ENCODE measurements at regions not wholly inside any gene's neighbourhood (a gene's known extent, or its start where the extent isn't known, plus 50 kb on each side); places are given as distances from the start of the nearest gene placed in this dataset.

GRCh38 chr4:24686866-24687692 is 102.7 kb upstream of the DHX15 start:
- Histone ChIP-seq H3K27me3 (ENCODE audit: control insufficient read depth, insufficient read depth, low read length) (no peaks in the 10 kb centered on the region), H3K9me3 (ENCODE audit: control insufficient read depth, insufficient read depth, low read length) (no peaks in the 10 kb centered on the region), H3K4me1 (ENCODE audit: control insufficient read depth, insufficient read depth, low read length) (peaks cover 13% of the 10 kb centered on the region), H3K27ac (ENCODE audit: low read length) (no peak overlapping the region), H3K36me3 (ENCODE audit: control insufficient read depth, insufficient read depth, low read length) (no peaks in the 10 kb centered on the region), H3K4me3 (ENCODE audit: low read length) (no peak overlapping the region)
- DNase-seq (ENCODE audit: low read depth, low spot score): peak; percentile 43
- no CpG with 5 or more reads among the region's 13 CpGs for WGBS (ENCODE audit: insufficient coverage, insufficient read length)

GRCh38 chr4:24688453-24688852 is 104.1 kb upstream of the DHX15 start:
- whole genome bisulfite sequencing (ENCODE audit: insufficient coverage, insufficient read length): no CpG with 5 or more reads among the region's 3 CpGs
- Histone ChIP-seq H3K4me1 (ENCODE audit: control insufficient read depth, insufficient read depth, low read length) (peaks cover 13% of the 10 kb centered on the region), H3K27me3 (ENCODE audit: control insufficient read depth, insufficient read depth, low read length) (no peaks in the 10 kb centered on the region), H3K9me3 (ENCODE audit: control insufficient read depth, insufficient read depth, low read length) (no peaks in the 10 kb centered on the region), H3K4me3 (ENCODE audit: low read length) (no peak overlapping the region), H3K36me3 (ENCODE audit: control insufficient read depth, insufficient read depth, low read length) (no peaks in the 10 kb centered on the region), H3K27ac (ENCODE audit: low read length) (no peak overlapping the region)
- DNase-seq (ENCODE audit: low read depth, low spot score): no peak

GRCh38 chr4:24689212-24689611 is 104.9 kb upstream of the DHX15 start:
- H3K27me3 ChIP-seq (ENCODE audit: control insufficient read depth, insufficient read depth, low read length): no peaks in the 10 kb centered on the region
- H3K4me1 ChIP-seq (ENCODE audit: control insufficient read depth, insufficient read depth, low read length): peaks cover 13% of the 10 kb centered on the region
- no peak for DNase-seq (ENCODE audit: low read depth, low spot score)
- H3K36me3 ChIP-seq (ENCODE audit: control insufficient read depth, insufficient read depth, low read length): no peaks in the 10 kb centered on the region
- H3K9me3 ChIP-seq (ENCODE audit: control insufficient read depth, insufficient read depth, low read length): no peaks in the 10 kb centered on the region
- H3K4me3 ChIP-seq (ENCODE audit: low read length): no peak overlapping the region
- H3K27ac ChIP-seq (ENCODE audit: low read length): no peak overlapping the region
- no CpG with 5 or more reads among the region's 1 CpG for WGBS (ENCODE audit: insufficient coverage, insufficient read length)

GRCh38 chr4:24690436-24690835 is 104.9 kb upstream of the SOD3 start:
- no CpG with 5 or more reads among the region's 2 CpGs for WGBS (ENCODE audit: insufficient coverage, insufficient read length)

GRCh38 chr4:24693636-24694035 is 101.7 kb upstream of the SOD3 start:
- Histone ChIP-seq H3K27ac (ENCODE audit: low read length) (no peak overlapping the region), H3K27me3 (ENCODE audit: control insufficient read depth, insufficient read depth, low read length) (no peaks in the 10 kb centered on the region), H3K9me3 (ENCODE audit: control insufficient read depth, insufficient read depth, low read length) (no peaks in the 10 kb centered on the region), H3K4me1 (ENCODE audit: control insufficient read depth, insufficient read depth, low read length) (peaks cover 3% of the 10 kb centered on the region; the same call in 1 of the 2 replicates), H3K4me3 (ENCODE audit: low read length) (no peak overlapping the region), H3K36me3 (ENCODE audit: control insufficient read depth, insufficient read depth, low read length) (no peaks in the 10 kb centered on the region)
- no peak for DNase-seq (ENCODE audit: low read depth, low spot score)

More at GRCh38 chr4:24690436-24690835, 104.9 kb upstream of the SOD3 start:
- DNase-seq (ENCODE audit: low read depth, low spot score): no peak
- Histone ChIP-seq H3K27me3 (ENCODE audit: control insufficient read depth, insufficient read depth, low read length) (no peaks in the 10 kb centered on the region), H3K4me1 (ENCODE audit: control insufficient read depth, insufficient read depth, low read length) (peaks cover 13% of the 10 kb centered on the region), H3K36me3 (ENCODE audit: control insufficient read depth, insufficient read depth, low read length) (no peaks in the 10 kb centered on the region), H3K9me3 (ENCODE audit: control insufficient read depth, insufficient read depth, low read length) (no peaks in the 10 kb centered on the region), H3K4me3 (ENCODE audit: low read length) (no peak overlapping the region), H3K27ac (ENCODE audit: low read length) (no peak overlapping the region)

GRCh38 chr4:24700118-24700517 is 95.3 kb upstream of the SOD3 start:
- no peak overlapping the region for H3K4me3 ChIP-seq (ENCODE audit: low read length)
- no CpG with 5 or more reads among the region's 1 CpG for WGBS (ENCODE audit: insufficient coverage, insufficient read length)

GRCh38 chr4:24701683-24702082 is 93.7 kb upstream of the SOD3 start:
- no CpG with 5 or more reads among the region's 5 CpGs for WGBS (ENCODE audit: insufficient coverage, insufficient read length)

More at GRCh38 chr4:24700118-24700517, 95.3 kb upstream of the SOD3 start:
- Histone ChIP-seq H3K9me3 (ENCODE audit: control insufficient read depth, insufficient read depth, low read length) (no peaks in the 10 kb centered on the region), H3K27ac (ENCODE audit: low read length) (no peak overlapping the region), H3K4me1 (ENCODE audit: control insufficient read depth, insufficient read depth, low read length) (no peaks in the 10 kb centered on the region), H3K36me3 (ENCODE audit: control insufficient read depth, insufficient read depth, low read length) (no peaks in the 10 kb centered on the region), H3K27me3 (ENCODE audit: control insufficient read depth, insufficient read depth, low read length) (no peaks in the 10 kb centered on the region)
- no peak for DNase-seq (ENCODE audit: low read depth, low spot score)

GRCh38 chr4:24702281-24702680 is 93.1 kb upstream of the SOD3 start:
- Histone ChIP-seq H3K4me3 (ENCODE audit: low read length) (no peak overlapping the region), H3K9me3 (ENCODE audit: control insufficient read depth, insufficient read depth, low read length) (no peaks in the 10 kb centered on the region), H3K4me1 (ENCODE audit: control insufficient read depth, insufficient read depth, low read length) (no peaks in the 10 kb centered on the region), H3K27ac (ENCODE audit: low read length) (no peak overlapping the region), H3K36me3 (ENCODE audit: control insufficient read depth, insufficient read depth, low read length) (no peaks in the 10 kb centered on the region), H3K27me3 (ENCODE audit: control insufficient read depth, insufficient read depth, low read length) (no peaks in the 10 kb centered on the region)
- DNase-seq (ENCODE audit: low read depth, low spot score): no peak
- whole genome bisulfite sequencing (ENCODE audit: insufficient coverage, insufficient read length): no CpG with 5 or more reads among the region's 1 CpG

More at GRCh38 chr4:24701683-24702082, 93.7 kb upstream of the SOD3 start:
- Histone ChIP-seq H3K4me3 (ENCODE audit: low read length) (no peak overlapping the region), H3K9me3 (ENCODE audit: control insufficient read depth, insufficient read depth, low read length) (no peaks in the 10 kb centered on the region), H3K36me3 (ENCODE audit: control insufficient read depth, insufficient read depth, low read length) (no peaks in the 10 kb centered on the region), H3K27ac (ENCODE audit: low read length) (no peak overlapping the region), H3K4me1 (ENCODE audit: control insufficient read depth, insufficient read depth, low read length) (no peaks in the 10 kb centered on the region), H3K27me3 (ENCODE audit: control insufficient read depth, insufficient read depth, low read length) (no peaks in the 10 kb centered on the region)
- no peak for DNase-seq (ENCODE audit: low read depth, low spot score)

GRCh38 chr4:24703298-24703697 is 92.1 kb upstream of the SOD3 start:
- H3K27me3 ChIP-seq (ENCODE audit: control insufficient read depth, insufficient read depth, low read length): no peaks in the 10 kb centered on the region
- H3K27ac ChIP-seq (ENCODE audit: low read length): no peak overlapping the region
- no peak overlapping the region for H3K4me3 ChIP-seq (ENCODE audit: low read length)
- no peaks in the 10 kb centered on the region for H3K9me3 ChIP-seq (ENCODE audit: control insufficient read depth, insufficient read depth, low read length)
- H3K36me3 ChIP-seq (ENCODE audit: control insufficient read depth, insufficient read depth, low read length): no peaks in the 10 kb centered on the region
- DNase-seq (ENCODE audit: low read depth, low spot score): no peak
- no peaks in the 10 kb centered on the region for H3K4me1 ChIP-seq (ENCODE audit: control insufficient read depth, insufficient read depth, low read length)
- WGBS (ENCODE audit: insufficient coverage, insufficient read length): no CpG with 5 or more reads among the region's 2 CpGs

GRCh38 chr4:24704149-24704548 is 91.2 kb upstream of the SOD3 start:
- Histone ChIP-seq H3K27ac (ENCODE audit: low read length) (no peak overlapping the region), H3K4me3 (ENCODE audit: low read length) (no peak overlapping the region), H3K36me3 (ENCODE audit: control insufficient read depth, insufficient read depth, low read length) (no peaks in the 10 kb centered on the region), H3K4me1 (ENCODE audit: control insufficient read depth, insufficient read depth, low read length) (no peaks in the 10 kb centered on the region), H3K9me3 (ENCODE audit: control insufficient read depth, insufficient read depth, low read length) (no peaks in the 10 kb centered on the region), H3K27me3 (ENCODE audit: control insufficient read depth, insufficient read depth, low read length) (no peaks in the 10 kb centered on the region)
- whole genome bisulfite sequencing (ENCODE audit: insufficient coverage, insufficient read length): no CpG with 5 or more reads among the region's 6 CpGs
- no peak for DNase-seq (ENCODE audit: low read depth, low spot score)

All from iPS DF 6.9 (cell line).